Left ventricle myocardium inferior (tissue), 1 donor: ENCODE measurements at regions not wholly inside any gene's neighbourhood (a gene's known extent, or its start where the extent isn't known, plus 50 kb on each side); places are given as distances from the start of the nearest gene placed in this dataset.

Source experiments
- DNase-seq: peaks from one replicate; pipeline ENCODE4 v3.0.0-alpha.2; 2020
- H3K27ac ChIP-seq: fragments of 200-600 bp; replicated peaks from 2 replicates; pipeline ENCODE4 v1.8.0; 2021
- H3K27me3 ChIP-seq: fragments of 200-600 bp; 2 replicates; pipeline ENCODE4 v1.8.0; 2021; ENCODE audit warnings: low read depth
- H3K36me3 ChIP-seq: fragments of 200-600 bp; 2 replicates; pipeline ENCODE4 v1.8.0; 2021
- H3K4me1 ChIP-seq: fragments of 200-600 bp; 2 replicates; pipeline ENCODE4 v1.8.0; 2021
- H3K4me3 ChIP-seq: fragments of 200-600 bp; 2 replicates; pipeline ENCODE4 v1.8.0; 2021; ENCODE audit warnings: mild to moderate bottlenecking, moderate library complexity
- H3K9me3 ChIP-seq: fragments of 200-600 bp; replicated peaks from 2 replicates; pipeline ENCODE4 v1.8.0; 2021
- CTCF ChIP-seq: fragments of 200-600 bp; IDR thresholded peaks from 2 replicates; pipeline ENCODE4 v1.8.0; 2021; ENCODE audit warnings: antibody characterized with exemption, mild to moderate bottlenecking, borderline replicate concordance
- intact Hi-C: fragments of 100-400 bp; cut with micrococcal nuclease; formaldehyde crosslinking; loops from one replicate; pipeline ENCODE4 v1.11.0; 2022
- donor health status: DM: no; HTN: yes; CAD: no; lungs with severe emphysema.

DNA sequence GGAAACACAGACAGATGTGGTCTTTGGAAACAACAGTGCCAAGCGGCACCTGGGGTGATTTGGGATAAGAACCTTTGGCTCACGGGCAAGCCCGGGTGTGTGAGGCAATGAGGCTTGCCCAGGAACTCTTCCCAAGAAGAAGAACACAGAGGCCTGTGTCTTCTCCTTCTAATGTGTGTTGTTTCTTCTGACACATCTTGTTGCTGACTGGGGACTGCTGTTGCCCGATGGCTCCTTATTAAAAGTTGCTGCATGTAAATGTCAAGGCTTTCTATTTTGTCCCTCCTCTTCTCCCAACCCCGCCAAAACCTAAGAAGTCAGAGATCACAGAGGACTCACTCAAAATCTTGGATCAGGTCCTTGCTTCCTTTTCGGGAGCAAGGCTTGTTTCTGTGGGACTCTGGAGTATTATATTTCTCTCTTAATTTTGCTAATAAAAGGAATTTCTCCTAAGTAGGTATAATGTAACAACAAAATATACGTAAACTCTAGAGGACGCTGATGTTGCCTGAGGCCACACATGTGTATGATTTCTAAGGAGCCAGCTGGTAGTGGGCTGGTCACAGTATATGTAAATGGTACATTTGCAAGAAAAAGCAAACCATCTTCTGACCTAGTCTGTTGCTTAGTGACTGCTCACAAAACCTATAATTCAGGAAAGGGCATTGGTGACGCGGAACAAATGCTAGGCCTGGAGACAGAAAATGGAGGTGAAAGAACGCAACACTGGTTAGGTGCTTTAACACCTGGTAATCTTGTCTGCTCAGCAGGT lies 232.5 kb downstream of the GADD45G start:
- Histone ChIP-seq H3K27me3 (no peaks in the 10 kb centered on the region), H3K27ac (no peak overlapping the region), H3K4me3 (no peak overlapping the region), H3K36me3 (no peaks in the 10 kb centered on the region), H3K9me3 (no peaks in the 10 kb centered on the region), H3K4me1 (peaks cover 17% of the 10 kb centered on the region)
- TF ChIP-seq CTCF: no peak
- intact Hi-C loops: no loop called here
- no peak for DNase-seq

DNA sequence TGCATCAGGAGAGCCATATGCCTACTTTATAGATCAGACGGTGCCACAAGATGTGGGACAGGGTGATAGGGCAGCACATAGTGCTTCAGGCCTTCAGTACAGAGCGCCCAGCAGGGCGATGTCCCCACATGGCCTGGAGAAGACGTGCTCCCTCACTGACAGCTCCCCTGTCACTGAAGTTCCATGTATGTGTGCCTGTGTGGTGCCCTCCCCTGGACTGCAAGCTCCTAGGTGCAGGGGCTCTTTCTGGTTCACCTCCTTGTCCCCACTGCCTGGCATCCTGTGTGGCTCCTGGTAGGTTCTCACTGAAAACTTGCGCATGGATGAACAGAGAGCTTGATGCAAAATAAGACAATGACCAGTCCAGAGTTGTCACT lies 233.1 kb downstream of the GADD45G start:
- intact Hi-C loops: no loop called here
- DNase-seq: no peak
- H3K27me3 ChIP-seq: no peaks in the 10 kb centered on the region
- H3K27ac ChIP-seq: no peak overlapping the region
- no peak for TF ChIP-seq CTCF
- no peak overlapping the region for H3K4me3 ChIP-seq
- H3K36me3 ChIP-seq: no peaks in the 10 kb centered on the region
- H3K4me1 ChIP-seq: peaks cover 22% of the 10 kb centered on the region
- no peaks in the 10 kb centered on the region for H3K9me3 ChIP-seq

GRCh38 chr9:89838621-89839020 lies 233.8 kb downstream of the GADD45G start:
- no peak for DNase-seq
- intact Hi-C loops: no loop called here
- no peak overlapping the region for H3K27ac ChIP-seq
- H3K27me3 ChIP-seq: no peaks in the 10 kb centered on the region
- no peaks in the 10 kb centered on the region for H3K9me3 ChIP-seq
- peaks cover 24% of the 10 kb centered on the region for H3K4me1 ChIP-seq
- no peak for TF ChIP-seq CTCF
- no peak overlapping the region for H3K4me3 ChIP-seq
- no peaks in the 10 kb centered on the region for H3K36me3 ChIP-seq

GRCh38 chr9:89839449-89839848 lies 234.6 kb downstream of the GADD45G start:
- Histone ChIP-seq H3K4me1 (peaks cover 24% of the 10 kb centered on the region), H3K4me3 (no peak overlapping the region), H3K36me3 (no peaks in the 10 kb centered on the region), H3K9me3 (no peaks in the 10 kb centered on the region), H3K27ac (no peak overlapping the region), H3K27me3 (no peaks in the 10 kb centered on the region)
- TF ChIP-seq CTCF: no peak
- intact Hi-C loops: no loop called here
- no peak for DNase-seq

- H3K27me3 ChIP-seq: no peaks in the 10 kb centered on the region
- H3K27ac ChIP-seq: no peak overlapping the region
- H3K4me1 ChIP-seq: peaks cover 24% of the 10 kb centered on the region
- no peak overlapping the region for H3K4me3 ChIP-seq
- intact Hi-C loops: no loop called here
- no peaks in the 10 kb centered on the region for H3K9me3 ChIP-seq
- TF ChIP-seq CTCF: no peak
- DNase-seq: no peak
- no peaks in the 10 kb centered on the region for H3K36me3 ChIP-seq
Observed at GRCh38 chr9:89839952-89840351, 235.1 kb downstream of the GADD45G start.
